HEK293 (cell line): ENCODE measurements at regions not wholly inside any gene's neighbourhood (a gene's known extent, or its start where the extent isn't known, plus 50 kb on each side); places are given as distances from the start of the nearest gene placed in this dataset.

Experiments used
- CTCF ChIP-seq: fragments of 450-650 bp; formaldehyde crosslinking; IDR thresholded peaks from 2 replicates; pipeline ENCODE4 v1.5.1; 2016; ENCODE audit warnings: missing biosample characterization, missing genetic modification characterization
- IKZF3 ChIP-seq: fragments of 450-650 bp; IDR thresholded peaks from 2 replicates; pipeline ENCODE4 v1.5.0; 2018; ENCODE audit warnings: missing biosample characterization, mild to moderate bottlenecking, missing genetic modification characterization, moderate library complexity
- YY1 ChIP-seq: fragments of 450-650 bp; formaldehyde crosslinking; IDR thresholded peaks from 2 replicates; pipeline ENCODE4 v1.5.1; 2018; ENCODE audit warnings: missing biosample characterization, missing genetic modification characterization
- ZNF639 ChIP-seq: fragments of 450-650 bp; formaldehyde crosslinking; IDR thresholded peaks from 2 replicates; pipeline ENCODE4 v1.5.1; 2016; ENCODE audit warnings: missing biosample characterization, missing genetic modification characterization

DNA sequence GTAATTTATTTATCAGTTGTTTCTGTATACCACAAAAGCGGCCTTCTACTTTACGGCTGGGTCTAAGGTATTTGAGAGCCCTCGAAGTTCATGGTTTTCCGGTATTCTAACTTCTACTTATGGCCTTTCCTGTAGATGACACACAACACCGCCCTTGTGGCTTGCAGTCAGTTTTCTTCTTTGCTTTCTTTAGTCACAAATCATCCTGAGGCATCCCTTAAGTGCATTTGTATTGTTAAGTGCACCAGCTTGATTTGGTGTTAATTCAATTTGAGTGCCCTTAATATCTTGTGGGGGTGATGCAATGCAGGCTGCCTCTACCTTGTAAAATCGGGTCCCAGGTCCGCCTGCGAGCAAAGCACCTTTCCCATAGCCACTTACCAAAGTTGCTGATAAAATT is 511.9 kb downstream of the CCDC171 start:
- TF ChIP-seq CTCF (tag by site-specific recombination) (no peak), YY1 (tag by site-specific recombination) (no peak), ZNF639 (tag by site-specific recombination) (no peak), IKZF3 (no peak)
